ENCODE measurements at regions not wholly inside any gene's neighbourhood (a gene's known extent, or its start where the extent isn't known, plus 50 kb on each side); places are given as distances from the start of the nearest gene placed in this dataset.

GRCh38 chr4:55216863-55217635 is 91.7 kb upstream of the KDR start:
- no peak for ATAC-seq
- no peaks in the 10 kb centered on the region for H3K4me1 Mint-ChIP-seq (ENCODE audit: low read depth)
- no peaks in the 10 kb centered on the region for H3K27me3 Mint-ChIP-seq (ENCODE audit: low read depth)
- H3K36me3 Mint-ChIP-seq (ENCODE audit: low read depth), result no peaks in the 10 kb centered on the region
- no peak overlapping the region for H3K27ac Mint-ChIP-seq
- DNase-seq, result no peak
- H3K9me3 Mint-ChIP-seq (ENCODE audit: insufficient read depth), result no peaks in the 10 kb centered on the region
- CTCF ChIA-PET, result no interaction called here
- POLR2A ChIA-PET, result no interaction called here
- H3K4me3 Mint-ChIP-seq, result no peak overlapping the region

GRCh38 chr4:55218041-55218440 is 92.6 kb upstream of the KDR start:
- no peaks in the 10 kb centered on the region for H3K27me3 Mint-ChIP-seq (ENCODE audit: low read depth)
- no peaks in the 10 kb centered on the region for H3K9me3 Mint-ChIP-seq (ENCODE audit: insufficient read depth)

GRCh38 chr4:55237839-55238238 is 108.2 kb upstream of the SRD5A3 start:
- CTCF ChIA-PET, result no interaction called here
- Mint-ChIP-seq H3K4me1 (ENCODE audit: low read depth) (peaks cover 7% of the 10 kb centered on the region), H3K27me3 (ENCODE audit: low read depth) (peaks cover 6% of the 10 kb centered on the region), H3K36me3 (ENCODE audit: low read depth) (no peaks in the 10 kb centered on the region), H3K4me3 (no peak overlapping the region), H3K27ac (no peak overlapping the region), H3K9me3 (ENCODE audit: insufficient read depth) (no peaks in the 10 kb centered on the region)
- POLR2A ChIA-PET, result no interaction called here
- DNase-seq, result no peak
- ATAC-seq, result no peak

More at GRCh38 chr4:55218041-55218440, 92.6 kb upstream of the KDR start:
- CTCF ChIA-PET, result no interaction called here
- Mint-ChIP-seq H3K4me1 (ENCODE audit: low read depth) (no peaks in the 10 kb centered on the region), H3K36me3 (ENCODE audit: low read depth) (no peaks in the 10 kb centered on the region), H3K4me3 (no peak overlapping the region), H3K27ac (no peak overlapping the region)
- ATAC-seq (no peak), DNase-seq (no peak)
- POLR2A ChIA-PET, result no interaction called here

- Mint-ChIP-seq H3K4me1 (ENCODE audit: low read depth) (peaks cover 7% of the 10 kb centered on the region), H3K27ac (no peak overlapping the region), H3K9me3 (ENCODE audit: insufficient read depth) (no peaks in the 10 kb centered on the region), H3K4me3 (no peak overlapping the region), H3K36me3 (ENCODE audit: low read depth) (no peaks in the 10 kb centered on the region), H3K27me3 (ENCODE audit: low read depth) (peaks cover 6% of the 10 kb centered on the region)
- ChIA-PET CTCF (no interaction called here), POLR2A (no interaction called here)
- DNase-seq (no peak), ATAC-seq (no peak)
Measured at GRCh38 chr4:55238407-55238806, 107.6 kb upstream of the SRD5A3 start.

GRCh38 chr4:55241461-55241860 is 104.6 kb upstream of the SRD5A3 start:
- CTCF ChIA-PET, result no interaction called here
- H3K4me3 Mint-ChIP-seq, result no peak overlapping the region
- H3K27ac Mint-ChIP-seq, result no peak overlapping the region
- no peaks in the 10 kb centered on the region for H3K9me3 Mint-ChIP-seq (ENCODE audit: insufficient read depth)
- peaks cover 5% of the 10 kb centered on the region for H3K27me3 Mint-ChIP-seq (ENCODE audit: low read depth)
- peaks cover 7% of the 10 kb centered on the region for H3K4me1 Mint-ChIP-seq (ENCODE audit: low read depth)
- DNase-seq (no peak), ATAC-seq (no peak)
- H3K36me3 Mint-ChIP-seq (ENCODE audit: low read depth), result no peaks in the 10 kb centered on the region
- POLR2A ChIA-PET, result no interaction called here

- Mint-ChIP-seq H3K36me3 (ENCODE audit: low read depth) (no peaks in the 10 kb centered on the region), H3K4me3 (no peak overlapping the region), H3K4me1 (ENCODE audit: low read depth) (peaks cover 7% of the 10 kb centered on the region), H3K27me3 (ENCODE audit: low read depth) (no peaks in the 10 kb centered on the region), H3K9me3 (ENCODE audit: insufficient read depth) (no peaks in the 10 kb centered on the region), H3K27ac (no peak overlapping the region)
- no peak for DNase-seq
- no peak for ATAC-seq
- POLR2A ChIA-PET, result no interaction called here
- CTCF ChIA-PET, result no interaction called here
Measured at GRCh38 chr4:55242506-55242905, 103.5 kb upstream of the SRD5A3 start.

GRCh38 chr4:55247521-55247920 is 98.5 kb upstream of the SRD5A3 start:
- Mint-ChIP-seq H3K27ac (no peak overlapping the region), H3K36me3 (ENCODE audit: low read depth) (no peaks in the 10 kb centered on the region), H3K4me3 (no peak overlapping the region), H3K9me3 (ENCODE audit: insufficient read depth) (no peaks in the 10 kb centered on the region), H3K27me3 (ENCODE audit: low read depth) (peaks cover 3% of the 10 kb centered on the region), H3K4me1 (ENCODE audit: low read depth) (no peaks in the 10 kb centered on the region)
- no peak for DNase-seq
- ChIA-PET POLR2A (no interaction called here), CTCF (no interaction called here)
- ATAC-seq, result no peak

- DNase-seq (no peak), ATAC-seq (no peak)
- ChIA-PET CTCF (interaction anchor here (0.6 kb wide), 1 partner anchor 21 kb away, joined by 3 read pairs; no protein-coding TSS in a partner anchor), POLR2A (no interaction called here)
- no peaks in the 10 kb centered on the region for H3K9me3 Mint-ChIP-seq (ENCODE audit: insufficient read depth)
- no peak overlapping the region for H3K4me3 Mint-ChIP-seq
- no peaks in the 10 kb centered on the region for H3K36me3 Mint-ChIP-seq (ENCODE audit: low read depth)
- H3K27ac Mint-ChIP-seq, result no peak overlapping the region
- H3K27me3 Mint-ChIP-seq (ENCODE audit: low read depth), result peaks cover 3% of the 10 kb centered on the region
- H3K4me1 Mint-ChIP-seq (ENCODE audit: low read depth), result no peaks in the 10 kb centered on the region
Measured at GRCh38 chr4:55248756-55249155, 97.3 kb upstream of the SRD5A3 start.

GRCh38 chr4:55249476-55249875 is 96.6 kb upstream of the SRD5A3 start:
- H3K4me1 Mint-ChIP-seq (ENCODE audit: low read depth), result no peaks in the 10 kb centered on the region
- CTCF ChIA-PET, result no interaction called here
- H3K9me3 Mint-ChIP-seq (ENCODE audit: insufficient read depth), result no peaks in the 10 kb centered on the region
- DNase-seq (no peak), ATAC-seq (no peak)
- no peak overlapping the region for H3K27ac Mint-ChIP-seq
- POLR2A ChIA-PET, result no interaction called here
- peaks cover 3% of the 10 kb centered on the region for H3K27me3 Mint-ChIP-seq (ENCODE audit: low read depth)
- H3K36me3 Mint-ChIP-seq (ENCODE audit: low read depth), result no peaks in the 10 kb centered on the region
- no peak overlapping the region for H3K4me3 Mint-ChIP-seq

- H3K27ac Mint-ChIP-seq, result no peak overlapping the region
- CTCF ChIA-PET, result interaction anchor here (1.1 kb wide), 1 partner anchor 67 kb away, joined by 3 read pairs; no protein-coding TSS in a partner anchor
- ATAC-seq, result no peak
- H3K36me3 Mint-ChIP-seq (ENCODE audit: low read depth), result no peaks in the 10 kb centered on the region
- no peak overlapping the region for H3K4me3 Mint-ChIP-seq
- no peaks in the 10 kb centered on the region for H3K4me1 Mint-ChIP-seq (ENCODE audit: low read depth)
- no peaks in the 10 kb centered on the region for H3K9me3 Mint-ChIP-seq (ENCODE audit: insufficient read depth)
- no peak for DNase-seq
- H3K27me3 Mint-ChIP-seq (ENCODE audit: low read depth), result peaks cover 6% of the 10 kb centered on the region
- POLR2A ChIA-PET, result no interaction called here
Measured at GRCh38 chr4:55251342-55251741, 94.7 kb upstream of the SRD5A3 start.

GRCh38 chr4:55251896-55252295 is 94.1 kb upstream of the SRD5A3 start:
- ChIA-PET CTCF (interaction anchor here (1.1 kb wide), 1 partner anchor 67 kb away, joined by 3 read pairs; no protein-coding TSS in a partner anchor), POLR2A (no interaction called here)
- H3K4me1 Mint-ChIP-seq (ENCODE audit: low read depth), result no peaks in the 10 kb centered on the region
- no peak overlapping the region for H3K4me3 Mint-ChIP-seq
- no peaks in the 10 kb centered on the region for H3K36me3 Mint-ChIP-seq (ENCODE audit: low read depth)
- H3K27ac Mint-ChIP-seq, result no peak overlapping the region
- H3K9me3 Mint-ChIP-seq (ENCODE audit: insufficient read depth), result no peaks in the 10 kb centered on the region
- no peak for ATAC-seq
- no peak for DNase-seq
- peaks cover 8% of the 10 kb centered on the region for H3K27me3 Mint-ChIP-seq (ENCODE audit: low read depth)

GRCh38 chr4:55253948-55254593 is 92.0 kb upstream of the SRD5A3 start:
- DNase-seq (no peak), ATAC-seq (no peak)
- Mint-ChIP-seq H3K27me3 (ENCODE audit: low read depth) (peaks cover 7% of the 10 kb centered on the region), H3K36me3 (ENCODE audit: low read depth) (no peaks in the 10 kb centered on the region), H3K27ac (no peak overlapping the region), H3K4me1 (ENCODE audit: low read depth) (no peaks in the 10 kb centered on the region), H3K4me3 (no peak overlapping the region), H3K9me3 (ENCODE audit: insufficient read depth) (no peaks in the 10 kb centered on the region)
- POLR2A ChIA-PET, result no interaction called here
- CTCF ChIA-PET, result no interaction called here
